ENCODE measurements at regions not wholly inside any gene's neighbourhood (a gene's known extent, or its start where the extent isn't known, plus 50 kb on each side); places are given as distances from the start of the nearest gene placed in this dataset.

GRCh38 chr9:129439242-129439641 lies 181.7 kb downstream of the C9orf50 start:
- no peak overlapping the region for H3K4me3 ChIP-seq (ENCODE audit: low read depth, low read length)
- TF ChIP-seq CTCF (IDR thresholded peaks at IDR 0.05; ENCODE audit: low read depth, low read length): no peak

GRCh38 chr9:129437626-129438323 lies 183.1 kb downstream of the C9orf50 start:
- peak overlapping the region; percentile 63 for H3K4me3 ChIP-seq (ENCODE audit: low read depth, low read length)
- TF ChIP-seq CTCF (IDR thresholded peaks at IDR 0.05; ENCODE audit: low read depth, low read length): no peak

GRCh38 chr9:129436751-129437625 lies 183.9 kb downstream of the C9orf50 start:
- TF ChIP-seq CTCF (IDR thresholded peaks at IDR 0.05; ENCODE audit: low read depth, low read length): no peak
- H3K4me3 ChIP-seq (ENCODE audit: low read depth, low read length): peak overlapping the region; percentile 63

- peak overlapping the region; percentile 63; the same call in 1 of the 2 replicates for H3K4me3 ChIP-seq (ENCODE audit: low read depth, low read length)
- TF ChIP-seq CTCF (IDR thresholded peaks at IDR 0.05; ENCODE audit: low read depth, low read length): no peak
Observed at GRCh38 chr9:129435988-129436717, 184.7 kb downstream of the C9orf50 start.

GRCh38 chr9:129435291-129435690 lies 185.6 kb downstream of the C9orf50 start:
- TF ChIP-seq CTCF (IDR thresholded peaks at IDR 0.05; ENCODE audit: low read depth, low read length): no peak
- H3K4me3 ChIP-seq (ENCODE audit: low read depth, low read length): no peak overlapping the region

GRCh38 chr9:129434187-129434586 lies 186.7 kb downstream of the C9orf50 start:
- no peak for TF ChIP-seq CTCF (IDR thresholded peaks at IDR 0.05; ENCODE audit: low read depth, low read length)
- H3K4me3 ChIP-seq (ENCODE audit: low read depth, low read length): no peak overlapping the region

Measured in WI38 (cell line).